ENCODE measurements at regions not wholly inside any gene's neighbourhood (a gene's known extent, or its start where the extent isn't known, plus 50 kb on each side); places are given as distances from the start of the nearest gene placed in this dataset.

DNA sequence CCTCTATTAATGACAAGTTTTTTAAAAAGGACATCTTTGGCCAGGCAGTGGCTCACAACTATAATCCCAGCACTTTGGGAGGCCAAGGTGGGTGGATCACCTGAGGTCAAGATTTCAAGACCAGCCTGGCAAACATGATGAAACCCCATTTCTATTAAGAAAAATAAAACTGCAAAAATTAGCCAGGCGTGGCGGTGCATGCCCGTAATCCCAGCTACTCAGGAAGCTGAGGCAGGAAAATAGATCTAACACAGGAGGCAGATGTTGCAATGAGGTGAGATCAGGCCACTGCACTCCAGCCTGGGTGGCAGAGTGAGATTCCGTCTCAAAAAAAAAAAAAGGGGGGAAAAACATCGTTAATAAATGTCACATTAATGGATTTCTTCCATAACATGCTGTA, 1805.4 kb downstream of the C4orf33 start:
- no peak overlapping the region for H3K9ac ChIP-seq (ENCODE audit: low read depth, low read length)
- H3K9me3 ChIP-seq (ENCODE audit: control insufficient read depth, insufficient read depth, low read length), result 0 out of 2 replicates have a peak, but pooled peaks cover 2% of the 10 kb centered on the region
- no CpG with 5 or more reads among the region's 5 CpGs for WGBS, 2 experiments (ENCODE audit: extremely low coverage in 2 of 2, insufficient read length in 1 of 2)
- H2AFZ ChIP-seq (replicated peaks; ENCODE audit: low read length, poor library complexity), result no peak overlapping the region
- ChIA-PET CTCF (no interaction called here), POLR2A (ENCODE audit: unreplicated experiment) (no interaction called here)
- H4K20me1 ChIP-seq (ENCODE audit: insufficient read depth, low read length), result no peaks in the 10 kb centered on the region
- H3K9me1 ChIP-seq (ENCODE audit: insufficient read depth, low read length), result no peaks in the 10 kb centered on the region
- H2BK15ac ChIP-seq (ENCODE audit: low read depth, low read length), result no peak overlapping the region
- intact Hi-C loops (cut with micrococcal nuclease), result no loop called here
- no peak overlapping the region for H2BK20ac ChIP-seq (ENCODE audit: low read depth, low read length)
- DNase-seq (no peak), ATAC-seq (ENCODE audit: low read depth) (no peak)
- no peak overlapping the region for H4K5ac ChIP-seq (ENCODE audit: low read depth, low read length)
- no peak overlapping the region for H3K18ac ChIP-seq (ENCODE audit: low read depth, low read length)
- dilution Hi-C loops (cut with HindIII; ENCODE audit: low sequenced_read_pairs, unreplicated experiment), result no loop called here
- no peak overlapping the region for H3K23ac ChIP-seq (ENCODE audit: low read depth, low read length)
- H3K56ac ChIP-seq (ENCODE audit: extremely low read depth, insufficient read depth, low read length), result no peak overlapping the region
- H2BK5ac ChIP-seq (ENCODE audit: low read depth, low read length, poor library complexity, severe bottlenecking), result no peak overlapping the region
- H3K4me2 ChIP-seq (ENCODE audit: low read depth, low read length), result no peak overlapping the region
- no peak overlapping the region for H4K8ac ChIP-seq (ENCODE audit: low read depth in 2 of 2, low read length in 2 of 2)
- H3K4ac ChIP-seq (ENCODE audit: low read depth, low read length), result no peak overlapping the region
- H3K36me3 ChIP-seq (ENCODE audit: control insufficient read depth, insufficient read depth, low read length), result no peaks in the 10 kb centered on the region
- H3K14ac ChIP-seq (replicated peaks; ENCODE audit: low read depth, low read length), result no peak overlapping the region
- BruUV-seq (replicated peaks), result no TSS peak
- in situ Hi-C loops (cut with MboI; ENCODE audit: low sequenced_read_pairs), result no loop called here
- H4K91ac ChIP-seq (ENCODE audit: insufficient read depth, low read depth, low read length), result no peak overlapping the region
- TF ChIP-seq MXI1 (IDR thresholded peaks at IDR 0.05; ENCODE audit: borderline replicate concordance, low read depth, low read length), result no peak
- TF ChIP-seq MAZ (IDR thresholded peaks at IDR 0.05; ENCODE audit: borderline replicate concordance, low read depth, low read length), result no peak
- no peak for TF ChIP-seq NFE2L2 (IDR thresholded peaks at IDR 0.05; ENCODE audit: low read depth, low read length)
- no peak for TF ChIP-seq RAD21 (IDR thresholded peaks at IDR 0.05; ENCODE audit: low read length)
- TF ChIP-seq BHLHE40 (IDR thresholded peaks at IDR 0.05; ENCODE audit: low read depth, low read length), result no peak
- no peak for TF ChIP-seq SMC3 (IDR thresholded peaks at IDR 0.05; ENCODE audit: low read depth, low read length)
- TF ChIP-seq FOS (IDR thresholded peaks at IDR 0.05; ENCODE audit: low read depth, low read length), result no peak
- no peak for TF ChIP-seq CEBPB (IDR thresholded peaks at IDR 0.05; ENCODE audit: low read depth, low read length)
- TF ChIP-seq POLR2A (IDR thresholded peaks at IDR 0.05; ENCODE audit: low read depth, low read length), result no peak
- no peak for TF ChIP-seq CHD1 (IDR thresholded peaks at IDR 0.05; ENCODE audit: low read depth, low read length)
- TF ChIP-seq RFX5 (IDR thresholded peaks at IDR 0.05; ENCODE audit: low read depth, low read length), result no peak
- no peaks in the 10 kb centered on the region for H3K27me3 ChIP-seq (ENCODE audit: control insufficient read depth, insufficient read depth, low read length)
- H3K4me1 ChIP-seq (ENCODE audit: control insufficient read depth, insufficient read depth, low read length), result no peaks in the 10 kb centered on the region
- H2BK120ac ChIP-seq (ENCODE audit: low read depth, low read length), result no peak overlapping the region
- no peak overlapping the region for H3K27ac ChIP-seq (ENCODE audit: insufficient read depth, low read length)
- H2AK9ac ChIP-seq (replicated peaks; ENCODE audit: low read depth, low read length, poor library complexity), result no peak overlapping the region
- no peak overlapping the region for H3K4me3 ChIP-seq (ENCODE audit: insufficient read depth, low read depth, low read length)
- no peaks in the 10 kb centered on the region for H3K79me1 ChIP-seq (ENCODE audit: low read depth in 1 of 2, low read length in 2 of 2)
- H2AK5ac ChIP-seq (ENCODE audit: low read depth, low read length), result no peak overlapping the region

Data from IMR-90 (cell line).